ENCODE measurements at regions not wholly inside any gene's neighbourhood (a gene's known extent, or its start where the extent isn't known, plus 50 kb on each side); places are given as distances from the start of the nearest gene placed in this dataset.

GRCh38 chr17:70644096-70644495, 474.8 kb downstream of the KCNJ2 start:
- no peaks in the 10 kb centered on the region for H4K20me1 ChIP-seq (ENCODE audit: insufficient read depth, low read length)
- H4K5ac ChIP-seq (ENCODE audit: low read depth, low read length), result no peak overlapping the region
- BruUV-seq (replicated peaks), result no TSS peak
- H3K4me1 ChIP-seq (ENCODE audit: control insufficient read depth, insufficient read depth, low read length), result no peaks in the 10 kb centered on the region
- no peak overlapping the region for H3K23ac ChIP-seq (ENCODE audit: low read depth, low read length)
- no peak overlapping the region for H2BK15ac ChIP-seq (ENCODE audit: low read depth, low read length)
- no peak overlapping the region for H3K56ac ChIP-seq (ENCODE audit: extremely low read depth, insufficient read depth, low read length)
- no peak overlapping the region for H3K4ac ChIP-seq (ENCODE audit: low read depth, low read length)
- no CpG with 5 or more reads among the region's 2 CpGs for WGBS, 2 experiments (ENCODE audit: extremely low coverage in 2 of 2, insufficient read length in 1 of 2)
- H3K18ac ChIP-seq (ENCODE audit: low read depth, low read length), result no peak overlapping the region
- no peak overlapping the region for H3K9ac ChIP-seq (ENCODE audit: low read depth, low read length)
- in situ Hi-C loops (cut with MboI; ENCODE audit: low sequenced_read_pairs) (no loop called here), dilution Hi-C loops (cut with HindIII; ENCODE audit: low sequenced_read_pairs, unreplicated experiment) (no loop called here), intact Hi-C loops (cut with micrococcal nuclease) (no loop called here)
- no peak overlapping the region for H2BK5ac ChIP-seq (ENCODE audit: low read depth, low read length, poor library complexity, severe bottlenecking)
- H3K4me3 ChIP-seq (ENCODE audit: insufficient read depth, low read depth, low read length), result no peak overlapping the region
- no peaks in the 10 kb centered on the region for H3K79me1 ChIP-seq (ENCODE audit: low read depth in 1 of 2, low read length in 2 of 2)
- no peaks in the 10 kb centered on the region for H3K9me3 ChIP-seq (ENCODE audit: control insufficient read depth, insufficient read depth, low read length)
- no peaks in the 10 kb centered on the region for H3K36me3 ChIP-seq (ENCODE audit: control insufficient read depth, insufficient read depth, low read length)
- no peak overlapping the region for H3K14ac ChIP-seq (replicated peaks; ENCODE audit: low read depth, low read length)
- no peak overlapping the region for H2BK120ac ChIP-seq (ENCODE audit: low read depth, low read length)
- no peak overlapping the region for H2AFZ ChIP-seq (replicated peaks; ENCODE audit: low read length, poor library complexity)
- ChIA-PET CTCF (interaction anchor here (0.8 kb wide), 1 partner anchor 1203 kb away, joined by 5 read pairs; no protein-coding TSS in a partner anchor), POLR2A (ENCODE audit: unreplicated experiment) (interaction anchor here (0.6 kb wide), 1 partner anchor 14 kb away, joined by 3 read pairs; no protein-coding TSS in a partner anchor)
- H3K27me3 ChIP-seq (ENCODE audit: control insufficient read depth, insufficient read depth, low read length), result peaks cover 3% of the 10 kb centered on the region
- no peak for DNase-seq
- no peak overlapping the region for H4K91ac ChIP-seq (ENCODE audit: insufficient read depth, low read depth, low read length)
- no peak for ATAC-seq (ENCODE audit: low read depth)
- H4K8ac ChIP-seq (ENCODE audit: low read depth in 2 of 2, low read length in 2 of 2), result no peak overlapping the region
- no peak overlapping the region for H2AK9ac ChIP-seq (replicated peaks; ENCODE audit: low read depth, low read length, poor library complexity)
- no peak overlapping the region for H2AK5ac ChIP-seq (ENCODE audit: low read depth, low read length)
- H3K4me2 ChIP-seq (ENCODE audit: low read depth, low read length), result no peak overlapping the region
- no peaks in the 10 kb centered on the region for H3K9me1 ChIP-seq (ENCODE audit: insufficient read depth, low read length)
- H2BK20ac ChIP-seq (ENCODE audit: low read depth, low read length), result no peak overlapping the region
- no peak for TF ChIP-seq CTCF (conservative IDR thresholded peaks at IDR 0.05; ENCODE audit: low read depth, low read length)
- no peak for TF ChIP-seq FOS (IDR thresholded peaks at IDR 0.05; ENCODE audit: low read depth, low read length)
- no peak for TF ChIP-seq BHLHE40 (IDR thresholded peaks at IDR 0.05; ENCODE audit: low read depth, low read length)
- TF ChIP-seq RFX5 (IDR thresholded peaks at IDR 0.05; ENCODE audit: low read depth, low read length), result no peak
- TF ChIP-seq RAD21 (IDR thresholded peaks at IDR 0.05; ENCODE audit: low read length), result no peak
- no peak for TF ChIP-seq RCOR1 (IDR thresholded peaks at IDR 0.05; ENCODE audit: insufficient replicate concordance, low read length)
- H3K27ac ChIP-seq (ENCODE audit: insufficient read depth, low read length), result no peak overlapping the region

All from IMR-90 (cell line).